Mesothelial cell of epicardium (in vitro differentiated cells): ENCODE measurements at regions not wholly inside any gene's neighbourhood (a gene's known extent, or its start where the extent isn't known, plus 50 kb on each side); places are given as distances from the start of the nearest gene placed in this dataset.

Experiments
- DNase-seq, 2 experiments: peaks; one replicate each; pipeline ENCODE4 v3.0.0; 2021; ENCODE audit warnings: low spot score in 2 of 2; ENCODE audit not compliant: unreplicated experiment in 2 of 2
- H3K27ac Mint-ChIP-seq: 2 replicates; pipeline ENCODE4 v1.8.0; 2021; ENCODE audit warnings: mixed read lengths
- H3K27me3 Mint-ChIP-seq: 2 replicates; pipeline ENCODE4 v1.8.0; 2021; ENCODE audit warnings: low read depth, mixed read lengths
- H3K36me3 Mint-ChIP-seq: 2 replicates; pipeline ENCODE4 v1.8.0; 2021; ENCODE audit warnings: mixed read lengths
- H3K4me1 Mint-ChIP-seq: 2 replicates; pipeline ENCODE4 v1.8.0; 2021; ENCODE audit warnings: mixed read lengths
- H3K4me3 Mint-ChIP-seq: 2 replicates; pipeline ENCODE4 v1.8.0; 2021; ENCODE audit warnings: mild to moderate bottlenecking, moderate library complexity, mixed read lengths
- H3K9me3 Mint-ChIP-seq: 2 replicates; pipeline ENCODE4 v1.8.0; 2021; ENCODE audit warnings: mixed read lengths
- CTCF ChIP-seq: fragments of 200-600 bp; sonication (generic); IDR thresholded peaks from one replicate; pipeline ENCODE4 v1.5.0; 2021; ENCODE audit warnings: antibody characterized with exemption; ENCODE audit not compliant: unreplicated experiment

- no peak for DNase-seq
- Mint-ChIP-seq H3K27ac (no peak overlapping the region), H3K4me1 (peaks cover 17% of the 10 kb centered on the region), H3K9me3 (peaks cover 21% of the 10 kb centered on the region), H3K4me3 (no peak overlapping the region), H3K27me3 (no peaks in the 10 kb centered on the region), H3K36me3 (no peaks in the 10 kb centered on the region)
- TF ChIP-seq CTCF, result no peak
Measured at GRCh38 chrX:39414290-39414854, 613.1 kb downstream of the MID1IP1 start.

- no peaks in the 10 kb centered on the region for H3K27me3 Mint-ChIP-seq
- TF ChIP-seq CTCF, result no peak
- H3K36me3 Mint-ChIP-seq, result no peaks in the 10 kb centered on the region
- DNase-seq, result no peak
- no peak overlapping the region for H3K27ac Mint-ChIP-seq
- peaks cover 21% of the 10 kb centered on the region for H3K9me3 Mint-ChIP-seq
- H3K4me3 Mint-ChIP-seq, result no peak overlapping the region
- peaks cover 26% of the 10 kb centered on the region for H3K4me1 Mint-ChIP-seq
Measured at GRCh38 chrX:39416547-39417260, 615.4 kb downstream of the MID1IP1 start.

- no peak for DNase-seq
- Mint-ChIP-seq H3K27me3 (no peaks in the 10 kb centered on the region), H3K9me3 (peaks cover 24% of the 10 kb centered on the region), H3K4me1 (peaks cover 26% of the 10 kb centered on the region), H3K4me3 (no peak overlapping the region), H3K36me3 (no peaks in the 10 kb centered on the region), H3K27ac (peak overlapping the region; percentile 84)
- no peak for TF ChIP-seq CTCF
Measured at GRCh38 chrX:39418254-39418704, 617.0 kb downstream of the MID1IP1 start.

GRCh38 chrX:39418731-39419638 lies 617.7 kb downstream of the MID1IP1 start:
- Mint-ChIP-seq H3K27ac (peak overlapping the region; percentile 84), H3K4me1 (peaks cover 26% of the 10 kb centered on the region), H3K27me3 (no peaks in the 10 kb centered on the region), H3K36me3 (no peaks in the 10 kb centered on the region), H3K9me3 (peaks cover 25% of the 10 kb centered on the region), H3K4me3 (peak overlapping the region; percentile 5)
- DNase-seq, result peak in 1 of 2 experiments; percentile 39
- no peak for TF ChIP-seq CTCF

GRCh38 chrX:39421006-39421405 lies 619.7 kb downstream of the MID1IP1 start:
- Mint-ChIP-seq H3K27me3 (no peaks in the 10 kb centered on the region), H3K36me3 (no peaks in the 10 kb centered on the region), H3K4me3 (no peak overlapping the region), H3K4me1 (peaks cover 26% of the 10 kb centered on the region), H3K27ac (no peak overlapping the region), H3K9me3 (peaks cover 39% of the 10 kb centered on the region)
- TF ChIP-seq CTCF, result no peak
- DNase-seq, result no peak
